NCI-H2107 (cell line): ENCODE measurements at regions not wholly inside any gene's neighbourhood (a gene's known extent, or its start where the extent isn't known, plus 50 kb on each side); places are given as distances from the start of the nearest gene placed in this dataset.
"Not testable (repeated sequence)": the region's sequence is repeated elsewhere in the genome, so short reads cannot be mapped to it uniquely, and the experiment has no call there.

Source experiments
- DNase-seq: peaks from one replicate; lab custom pipeline; 2025; lab: John Stamatoyannopoulos, UW

DNA sequence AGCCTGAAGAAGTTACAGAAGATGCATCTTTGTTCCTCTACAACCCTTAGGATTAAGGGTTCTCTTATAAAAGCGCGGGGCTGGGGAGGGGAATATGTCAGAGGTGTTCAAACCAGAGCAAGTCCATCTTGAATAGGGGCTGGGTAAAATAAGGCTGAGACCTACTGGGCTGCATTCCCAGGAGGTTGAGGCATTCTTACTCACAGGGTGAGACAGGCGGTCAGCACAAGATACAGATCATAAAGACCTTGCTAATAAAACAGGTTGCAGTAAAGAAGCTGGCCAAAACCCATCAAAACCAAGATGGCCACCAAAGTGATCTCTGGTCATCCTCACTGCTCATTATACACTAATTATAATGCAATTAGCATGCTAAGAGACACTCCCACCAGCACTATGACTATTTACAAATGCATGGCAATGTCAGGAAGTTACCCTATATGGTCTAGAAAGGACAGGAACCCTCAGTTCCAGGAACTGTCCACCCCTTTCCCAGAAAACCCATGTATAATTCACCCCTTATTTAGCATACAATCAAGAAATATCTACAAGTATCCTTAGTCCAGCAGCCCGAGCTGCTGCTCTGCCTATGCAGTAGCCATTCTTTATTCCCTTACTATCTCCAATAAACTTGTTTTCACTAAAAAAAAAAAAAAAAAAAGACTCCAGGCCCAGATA lies 108.1 kb upstream of the FOXN3 start:
- DNase-seq, result no peak

- no peak for DNase-seq
Observed at GRCh38 chr14:89524412-89524811, 107.4 kb upstream of the FOXN3 start.

GRCh38 chr14:89521988-89522387 lies 105.0 kb upstream of the FOXN3 start:
- DNase-seq, result no peak

- no peak for DNase-seq
Observed at GRCh38 chr14:89519040-89519439, 102.0 kb upstream of the FOXN3 start.

DNA sequence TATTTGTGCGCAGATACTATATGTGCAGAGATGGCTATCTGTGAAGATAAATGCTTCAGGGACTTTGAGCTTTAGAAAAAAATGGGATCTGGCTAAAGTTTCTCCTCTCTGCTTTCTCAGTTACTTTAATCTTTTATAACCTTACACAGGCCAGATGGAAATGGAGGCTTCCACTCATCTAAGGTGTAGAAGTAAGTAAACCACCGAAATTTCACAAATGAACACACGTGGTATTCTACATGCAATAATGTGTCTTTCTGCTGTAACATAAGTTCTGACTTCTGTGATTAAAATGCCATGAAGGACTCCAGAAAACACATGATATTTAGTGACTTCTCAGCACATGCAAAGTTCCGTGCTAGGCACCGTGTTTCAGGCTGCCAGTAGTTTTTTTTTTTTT lies 99.1 kb upstream of the FOXN3 start:
- DNase-seq, result no peak

GRCh38 chr14:89514601-89515000 lies 97.6 kb upstream of the FOXN3 start:
- no peak for DNase-seq

DNA sequence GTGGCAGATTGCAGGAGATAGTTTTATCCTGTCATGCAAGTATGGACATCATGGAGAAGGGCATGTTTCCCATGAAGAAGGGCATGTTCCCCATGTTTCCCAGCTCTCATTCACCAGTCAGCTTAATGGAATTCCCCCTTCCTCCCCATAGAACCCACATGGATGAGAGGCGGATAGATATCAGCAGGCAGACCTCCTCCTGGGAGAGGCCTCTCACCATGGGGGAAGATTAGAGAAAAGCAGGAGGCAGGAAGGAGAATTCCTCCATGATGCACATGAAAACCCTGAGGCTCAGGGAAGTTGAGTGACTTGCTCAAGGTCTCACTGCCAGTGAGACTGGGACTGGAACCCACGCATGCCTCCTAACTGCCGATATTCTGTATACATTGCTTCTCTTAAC lies 92.9 kb upstream of the FOXN3 start:
- DNase-seq, result no peak

DNA sequence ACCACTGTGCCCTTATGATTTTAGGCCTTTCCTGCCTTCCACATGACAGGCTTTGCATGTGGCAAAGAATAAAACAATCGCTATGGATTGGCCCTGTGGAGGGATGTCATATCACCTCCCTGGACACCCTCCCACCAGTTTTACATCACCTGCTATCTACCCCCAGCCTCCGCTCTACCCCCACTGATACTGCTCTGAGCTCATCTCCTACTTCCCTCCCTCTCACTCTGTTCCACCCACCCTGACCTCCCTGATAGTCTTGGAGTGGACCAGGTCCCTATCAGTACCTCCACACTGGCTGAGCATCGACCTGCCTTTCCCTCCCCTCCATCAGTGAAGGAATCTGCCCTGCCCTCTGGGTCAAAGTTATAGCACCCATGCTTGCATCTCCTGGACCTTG lies 91.8 kb upstream of the FOXN3 start:
- DNase-seq, result no peak

GRCh38 chr14:89507926-89508460 lies 91.0 kb upstream of the FOXN3 start:
- no peak for DNase-seq

- no peak for DNase-seq
Observed at GRCh38 chr14:89507521-89507920, 90.5 kb upstream of the FOXN3 start.

DNA sequence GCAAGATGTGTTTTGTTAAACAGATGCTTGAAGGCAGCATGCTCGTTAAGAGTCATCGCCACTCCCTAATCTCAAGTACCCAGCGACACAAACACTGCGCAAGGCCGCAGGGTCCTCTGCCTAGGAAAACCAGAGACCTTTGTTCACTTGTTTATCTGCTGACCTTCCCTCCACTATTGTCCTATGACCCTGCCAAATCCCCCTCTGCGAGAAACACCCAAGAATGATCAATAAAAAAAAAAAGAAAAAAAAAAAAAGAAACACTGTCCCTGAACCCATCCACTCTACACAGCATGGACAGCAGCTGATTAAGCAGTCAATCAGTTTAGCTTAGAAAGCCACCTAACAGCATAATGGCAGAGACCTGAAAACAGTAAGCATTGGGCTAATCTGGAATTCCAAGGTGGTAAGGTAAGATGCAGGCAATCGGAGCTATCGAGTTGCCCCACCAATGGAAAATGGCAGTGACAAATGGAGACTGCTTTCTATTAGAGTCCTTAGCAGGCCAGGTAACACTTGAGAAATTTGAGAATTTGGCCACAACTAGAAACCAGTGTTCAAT lies 89.9 kb upstream of the FOXN3 start:
- not testable (repeated sequence) for DNase-seq

DNA sequence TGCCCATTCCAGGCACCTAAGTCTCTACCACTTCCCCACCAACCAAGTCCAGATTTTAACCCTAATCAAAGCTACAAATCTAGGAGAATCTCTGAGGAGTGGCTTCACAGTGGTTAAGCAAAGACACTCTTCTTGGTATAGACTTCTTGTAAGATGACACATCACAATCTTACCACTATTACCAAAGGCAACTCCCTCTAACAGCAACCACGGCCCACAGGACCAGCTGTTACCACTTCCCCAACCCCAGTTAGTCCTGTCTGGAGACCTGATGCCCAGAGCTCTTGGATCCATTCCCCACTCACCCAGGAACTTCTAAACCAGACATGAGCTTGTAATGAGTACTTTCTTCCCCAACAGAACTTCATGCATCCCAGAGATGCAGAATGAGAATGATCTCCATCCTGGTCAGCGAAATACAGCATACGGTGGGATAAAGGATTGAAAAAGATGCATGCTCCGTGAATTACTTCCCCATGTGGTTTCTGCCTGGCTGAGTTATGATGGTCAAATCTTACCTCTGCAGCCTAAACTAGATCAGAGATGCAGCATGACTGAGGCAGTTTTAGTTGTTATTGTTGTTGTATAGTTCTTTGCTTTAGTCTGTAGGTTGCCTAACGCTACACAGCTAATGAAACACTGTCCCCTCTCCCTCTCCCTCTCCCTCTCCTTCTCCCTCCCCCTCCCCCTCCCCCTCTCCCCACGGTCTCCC lies 87.7 kb upstream of the FOXN3 start:
- no peak for DNase-seq

DNA sequence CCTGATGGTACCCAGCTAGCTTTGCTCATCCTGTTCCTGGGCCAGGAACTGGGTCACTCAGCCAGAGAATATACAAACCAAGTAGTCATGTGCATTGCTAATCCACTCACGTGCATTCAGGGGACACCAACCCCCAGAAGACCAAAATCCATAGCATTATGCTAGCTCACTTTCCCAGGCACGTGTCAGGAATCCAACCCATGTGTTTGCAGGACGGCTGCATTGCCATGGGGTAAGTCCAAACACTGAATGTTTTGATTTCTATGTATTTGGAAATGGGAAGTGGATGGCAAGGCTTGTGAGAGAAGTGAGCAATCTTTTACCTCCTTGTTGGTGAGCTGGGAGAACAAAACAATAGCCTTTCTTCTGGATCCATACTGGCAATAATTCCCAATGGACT lies 87.1 kb upstream of the FOXN3 start:
- no peak for DNase-seq

DNA sequence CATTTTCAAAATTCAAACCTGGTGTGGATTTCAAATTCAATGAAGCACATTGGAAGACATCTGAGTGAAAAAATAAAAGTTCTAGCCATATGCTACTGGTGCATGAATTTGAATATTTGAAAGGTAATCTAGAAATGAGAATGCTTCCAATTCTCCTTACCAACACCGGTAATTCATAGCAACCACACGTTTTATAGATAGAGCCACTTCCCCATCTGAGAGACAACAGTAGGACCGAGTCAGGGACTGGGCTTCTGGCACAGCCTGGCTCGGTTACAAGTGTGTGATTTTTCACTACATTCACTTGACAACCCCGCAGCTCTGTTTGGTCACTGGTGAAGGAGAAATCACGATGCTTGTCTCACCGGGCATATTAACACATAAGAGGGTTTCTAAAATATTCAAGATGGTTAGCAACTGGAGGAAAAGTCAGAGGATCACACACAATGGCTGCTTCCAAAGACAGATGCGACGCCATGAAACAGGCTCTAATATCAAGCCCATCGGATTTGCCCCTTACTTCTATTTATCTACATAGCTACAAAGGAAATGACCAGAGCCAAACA lies 86.5 kb upstream of the FOXN3 start:
- DNase-seq, result no peak

DNA sequence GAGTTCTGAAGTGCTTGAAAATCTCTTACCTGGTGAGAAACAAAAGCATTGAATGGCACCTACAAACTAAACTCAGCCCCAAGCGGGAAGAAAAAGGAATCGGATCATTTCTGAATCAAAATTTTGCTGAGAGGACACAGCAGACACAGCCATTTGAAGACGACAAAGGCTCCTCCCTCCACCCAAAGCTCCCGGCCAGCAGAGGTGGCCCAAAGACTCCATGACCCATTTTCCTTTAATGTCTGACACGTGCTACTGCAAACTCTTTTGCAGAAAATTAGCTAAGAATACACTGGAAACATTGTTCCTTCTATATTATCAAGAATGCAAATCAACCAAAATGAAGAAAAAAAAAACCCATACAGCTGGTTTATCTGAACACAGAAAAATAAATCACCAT lies 85.9 kb upstream of the FOXN3 start:
- DNase-seq, result no peak

DNA sequence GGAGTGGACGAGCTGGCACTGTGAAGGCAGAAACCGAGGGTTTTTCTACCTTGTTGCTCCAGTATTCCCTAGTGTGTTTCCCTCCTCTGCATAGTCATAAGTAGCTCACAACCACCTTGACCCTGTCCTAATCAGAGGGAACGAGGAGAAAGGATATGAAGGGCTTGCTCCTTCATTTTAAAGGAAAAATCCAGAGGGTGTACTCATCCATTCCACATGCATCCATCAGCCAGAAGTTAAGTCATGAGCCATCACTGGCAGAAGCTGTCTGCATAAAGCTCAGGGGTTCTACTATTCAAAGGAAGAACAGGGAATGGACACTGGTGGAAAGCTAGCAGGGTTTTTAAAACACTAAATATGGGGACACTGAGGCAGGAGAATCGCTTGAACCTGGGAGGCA lies 84.3 kb upstream of the FOXN3 start:
- DNase-seq, result no peak

DNA sequence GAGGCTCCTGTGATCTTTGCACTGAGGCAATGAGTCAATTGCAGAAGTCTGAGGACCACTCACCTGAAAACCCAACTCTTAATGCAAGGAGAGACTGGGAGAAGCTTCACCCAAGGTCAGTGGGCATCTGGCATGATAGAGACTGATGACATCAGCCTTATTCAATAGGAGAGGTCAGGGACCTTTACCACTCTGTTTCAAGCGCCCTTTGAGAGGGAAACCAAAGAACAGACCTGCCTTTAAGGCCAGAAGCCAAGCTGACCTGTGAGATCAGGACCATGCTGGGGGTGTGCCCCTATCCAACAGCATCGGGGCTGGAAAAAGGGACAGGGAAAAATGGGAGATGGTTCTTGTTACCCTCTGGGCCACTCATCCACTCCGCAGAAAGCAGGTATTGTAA lies 83.3 kb upstream of the FOXN3 start:
- no peak for DNase-seq

- no peak for DNase-seq
Observed at GRCh38 chr14:89498878-89499277, 81.8 kb upstream of the FOXN3 start.

GRCh38 chr14:89495718-89496117 lies 78.7 kb upstream of the FOXN3 start:
- no peak for DNase-seq

- no peak for DNase-seq
Observed at GRCh38 chr14:89493877-89494634, 77.0 kb upstream of the FOXN3 start.

DNA sequence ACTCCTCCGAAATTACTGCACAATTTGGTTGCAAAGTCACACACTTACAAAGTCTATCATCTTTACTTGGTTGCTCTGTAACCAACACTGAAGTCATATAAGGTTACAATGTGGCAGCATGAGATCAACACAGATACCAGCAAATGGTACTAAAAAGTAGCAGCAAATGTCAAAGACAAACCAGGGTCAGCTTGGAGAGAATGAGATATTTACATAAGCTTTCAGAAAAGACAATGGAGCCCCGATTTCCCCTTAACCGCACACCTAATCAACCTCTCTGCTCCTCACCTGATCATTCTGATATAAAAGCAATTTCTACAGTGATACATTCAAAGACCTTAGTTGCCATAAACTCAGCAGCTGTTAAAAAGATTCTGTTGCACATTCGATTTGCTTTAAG lies 76.4 kb upstream of the FOXN3 start:
- no peak for DNase-seq

GRCh38 chr14:89491711-89492381 lies 74.8 kb upstream of the FOXN3 start:
- DNase-seq, result no peak
